Liver (tissue), 8 donors: ENCODE measurements at regions not wholly inside any gene's neighbourhood (a gene's known extent, or its start where the extent isn't known, plus 50 kb on each side); places are given as distances from the start of the nearest gene placed in this dataset.
"Not testable (repeated sequence)": the region's sequence is repeated elsewhere in the genome, so short reads cannot be mapped to it uniquely, and the experiment has no call there.

Experiments
- DNase-seq: peaks from one replicate; pipeline ENCODE4 v3.0.0-alpha.2; 2017; ENCODE audit warnings: low spot score
- H3K27ac ChIP-seq, 2 donors: one replicate each; pipeline ENCODE4 v1.7.0; 2013; ENCODE audit warnings: inconsistent platforms in 2 of 2, low read length in 2 of 2, control low read depth in 1 of 2, low read depth in 1 of 2, mild to moderate bottlenecking in 1 of 2
- H3K27me3 ChIP-seq, 4 donors: one replicate each; pipeline versions ENCODE4 v1.6.1 to v1.7.0; 2013; ENCODE audit warnings: low read length in 3 of 4, inconsistent platforms in 1 of 4, mild to moderate bottlenecking in 1 of 4, moderate library complexity in 1 of 4; ENCODE audit not compliant: control insufficient read depth in 4 of 4, insufficient read depth in 4 of 4
- H3K36me3 ChIP-seq, 4 donors: one replicate each; pipeline versions ENCODE4 v1.6.1 to v1.7.0; 2013; ENCODE audit warnings: low read length in 3 of 4, mild to moderate bottlenecking in 3 of 4, low read depth in 1 of 4, moderate library complexity in 1 of 4; ENCODE audit not compliant: control insufficient read depth in 4 of 4, insufficient read depth in 3 of 4
- H3K4me1 ChIP-seq, 4 donors: one replicate each; pipeline versions ENCODE4 v1.6.1 to v1.7.0; 2013; ENCODE audit warnings: low read length in 3 of 4, mild to moderate bottlenecking in 3 of 4, moderate library complexity in 1 of 4; ENCODE audit not compliant: control insufficient read depth in 4 of 4, insufficient read depth in 4 of 4
- H3K4me3 ChIP-seq, 3 donors: one replicate each; pipeline versions ENCODE4 v1.6.1 to v1.7.0; 2013; ENCODE audit warnings: low read length in 3 of 3, control low read depth in 1 of 3, low read depth in 1 of 3, mild to moderate bottlenecking in 1 of 3
- H3K9ac ChIP-seq, 2 donors: one replicate each; pipeline ENCODE4 v1.7.0; 2013; ENCODE audit warnings: low read length in 2 of 2, mild to moderate bottlenecking in 2 of 2, moderate library complexity in 2 of 2, control low read depth in 1 of 2, low read depth in 1 of 2
- H3K9me3 ChIP-seq, 4 donors: one replicate each; pipeline versions ENCODE4 v1.6.1 to v1.7.0; 2013; ENCODE audit warnings: low read length in 3 of 4; ENCODE audit not compliant: control insufficient read depth in 4 of 4
- EGR1 ChIP-seq, 2 donors: IDR thresholded peaks; 2 replicates each; pipeline ENCODE4 v1.6.1; 2016 to 2018; ENCODE audit warnings: antibody characterized with exemption in 2 of 2, low read depth in 2 of 2
- FOXA1 ChIP-seq: IDR thresholded peaks from 2 replicates; pipeline ENCODE4 v1.6.1; 2016; ENCODE audit warnings: antibody characterized with exemption
- FOXA2 ChIP-seq: IDR thresholded peaks from 2 replicates; pipeline ENCODE4 v1.6.1; 2016; ENCODE audit warnings: antibody characterized with exemption
- GABPA ChIP-seq, 2 donors: IDR thresholded peaks in 1 of 2; conservative IDR thresholded peaks in 1 of 2; 2 replicates each; pipeline ENCODE4 v1.6.1; 2016; ENCODE audit warnings: antibody characterized with exemption in 2 of 2, mild to moderate bottlenecking in 1 of 2, moderate library complexity in 1 of 2
- HNF4A ChIP-seq, 2 donors: conservative IDR thresholded peaks; 2 replicates each; pipeline ENCODE4 v1.6.1; 2016; ENCODE audit warnings: antibody characterized with exemption in 2 of 2, mild to moderate bottlenecking in 2 of 2
- JUND ChIP-seq, 2 donors: IDR thresholded peaks; 2 replicates each; pipeline ENCODE4 v1.6.1; 2016; ENCODE audit warnings: antibody characterized with exemption in 2 of 2
- RAD21 ChIP-seq, 2 donors: IDR thresholded peaks; 2 replicates each; pipeline ENCODE4 v1.6.1; 2016; ENCODE audit warnings: antibody characterized with exemption in 2 of 2, mild to moderate bottlenecking in 2 of 2
- SP1 ChIP-seq: IDR thresholded peaks from 2 replicates; pipeline ENCODE4 v1.6.1; 2018; ENCODE audit warnings: antibody characterized with exemption, mild to moderate bottlenecking
- WGBS: extraction: QIAGEN DNeasy Blood & Tissue Kit; methylation state at CpG from one replicate; pipeline ENCODE4 v1.1.7; 2013; 5-methylcytosine and 5-hydroxymethylcytosine counted together
- TF ChIP-seq, protein P1 (sequence below): IDR thresholded peaks from 2 replicates; pipeline ENCODE4 v1.6.1; 2016; ENCODE audit warnings: antibody characterized with exemption
- TF ChIP-seq, protein P2 (sequence below): fragments of 150-350 bp; IDR thresholded peaks from 2 replicates; pipeline ENCODE4 v1.5.1; 2017; ENCODE audit warnings: improper control_type of control experiment, low read depth, low read length; ENCODE audit not compliant: missing input control
- TF ChIP-seq, protein P3 (sequence below): IDR thresholded peaks from 2 replicates; pipeline ENCODE4 v1.6.1; 2016; ENCODE audit warnings: antibody characterized with exemption
- donor health status: healthy.
- donor health status: healthy.
- donor health status: healthy.
- donor health status: healthy.
- donor health status: healthy.

DNA sequence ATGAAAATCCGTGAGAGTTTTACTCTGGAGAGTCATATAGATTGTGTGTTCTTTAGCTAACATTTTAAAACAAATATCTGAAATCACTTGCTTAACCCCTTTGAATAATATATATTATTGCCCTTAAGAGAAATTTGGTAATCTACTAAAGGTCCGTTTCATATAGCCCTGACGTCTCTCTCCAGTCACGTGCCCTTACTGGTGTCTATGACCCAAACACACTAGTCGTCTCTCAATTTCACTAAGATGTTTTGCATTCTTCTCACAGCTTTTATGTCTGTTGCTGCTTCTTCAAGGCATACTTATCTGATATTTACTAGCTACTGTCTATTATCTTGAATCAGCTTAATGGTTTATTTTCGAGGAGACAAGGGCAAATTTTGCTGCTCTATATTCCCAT is 409.9 kb downstream of the KCNJ18 start:
- H3K36me3 ChIP-seq = no peaks in the 10 kb centered on the region
- H3K4me3 ChIP-seq = no peak overlapping the region
- H3K9me3 ChIP-seq = no peaks in the 10 kb centered on the region
- no peaks in the 10 kb centered on the region for H3K4me1 ChIP-seq
- 73% methylated on average over 6 of the region's 6 CpGs for WGBS
- TF ChIP-seq, protein P1, sequence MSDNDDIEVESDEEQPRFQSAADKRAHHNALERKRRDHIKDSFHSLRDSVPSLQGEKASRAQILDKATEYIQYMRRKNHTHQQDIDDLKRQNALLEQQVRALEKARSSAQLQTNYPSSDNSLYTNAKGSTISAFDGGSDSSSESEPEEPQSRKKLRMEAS = no peak
- no peak for DNase-seq
- H3K27ac ChIP-seq = no peak overlapping the region
- H3K27me3 ChIP-seq = no peaks in the 10 kb centered on the region
- H3K9ac ChIP-seq = no peak overlapping the region

DNA sequence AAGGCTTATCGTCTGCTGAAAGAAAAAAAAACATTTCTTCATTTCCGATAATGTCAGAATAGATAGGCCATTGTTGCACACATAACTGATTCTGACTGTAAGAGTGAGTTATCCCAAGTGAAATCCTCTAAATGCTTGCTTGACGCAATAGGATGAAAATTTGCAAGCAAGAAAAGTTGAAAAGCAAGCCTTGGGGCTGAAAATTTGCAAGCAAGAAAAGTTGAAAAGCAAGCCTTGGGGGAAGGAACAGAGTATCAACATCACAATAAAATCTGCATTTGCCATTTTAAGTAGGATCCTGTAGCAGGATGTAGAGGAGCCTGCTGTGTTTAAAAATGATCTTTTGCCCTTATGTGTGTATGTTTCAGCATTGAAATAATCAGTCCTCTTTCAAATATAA is 424.4 kb downstream of the KCNJ18 start:
- not testable (repeated sequence) for H3K4me3 ChIP-seq, H3K9ac ChIP-seq, DNase-seq, H3K27me3 ChIP-seq, H3K4me1 ChIP-seq, H3K9me3 ChIP-seq, H3K27ac ChIP-seq, H3K36me3 ChIP-seq
- WGBS = 31% methylated on average over 3 of the region's 3 CpGs

DNA sequence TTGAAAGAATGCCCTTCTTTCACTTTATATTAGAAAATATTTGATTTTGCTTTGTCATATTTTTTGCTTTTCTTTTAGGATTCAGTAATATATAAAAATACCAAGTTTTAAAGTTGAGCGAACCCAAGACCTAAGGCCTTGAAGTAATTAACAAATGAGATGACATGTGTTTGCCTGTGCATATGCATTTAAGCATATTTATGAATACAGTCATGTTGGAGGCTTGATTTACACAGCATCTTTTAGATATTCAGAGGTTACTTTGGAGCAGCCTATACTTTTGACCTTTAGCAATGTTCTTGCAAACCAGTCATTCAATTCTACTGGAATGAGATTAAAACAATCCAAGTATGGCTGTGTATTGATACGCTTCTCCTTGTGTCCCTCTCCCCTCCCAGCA is 425.1 kb downstream of the KCNJ18 start:
- not testable (repeated sequence) for H3K27ac ChIP-seq, H3K9ac ChIP-seq, H3K36me3 ChIP-seq, DNase-seq, H3K9me3 ChIP-seq, H3K4me3 ChIP-seq, H3K4me1 ChIP-seq, H3K27me3 ChIP-seq
- whole genome bisulfite sequencing = 69% methylated on average over 2 of the region's 2 CpGs

DNA sequence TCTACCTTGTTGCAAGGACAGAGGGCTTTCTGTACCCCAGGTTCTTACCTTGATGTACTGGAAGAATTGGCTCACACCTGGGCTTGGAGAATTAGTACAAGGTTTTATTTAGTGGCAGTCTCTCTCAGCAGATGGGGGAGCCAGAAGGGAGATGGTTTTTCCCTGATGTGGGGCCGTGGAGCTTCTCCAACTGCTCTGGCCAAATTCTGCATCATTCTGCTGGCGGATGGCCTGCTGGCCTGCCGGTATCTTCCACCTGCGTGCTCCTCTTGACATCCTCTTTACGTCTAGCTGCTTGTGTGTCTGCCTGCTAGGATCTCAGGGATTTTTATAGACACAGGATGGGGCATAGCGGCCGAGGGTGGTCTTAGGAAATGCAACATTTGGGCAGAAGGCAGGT is 426.7 kb downstream of the KCNJ18 start:
- H3K27ac ChIP-seq, H3K9me3 ChIP-seq, DNase-seq, H3K36me3 ChIP-seq, H3K4me1 ChIP-seq, H3K9ac ChIP-seq, H3K4me3 ChIP-seq, H3K27me3 ChIP-seq: not testable (repeated sequence)
- 61% methylated on average over 7 of the region's 7 CpGs for WGBS

DNA sequence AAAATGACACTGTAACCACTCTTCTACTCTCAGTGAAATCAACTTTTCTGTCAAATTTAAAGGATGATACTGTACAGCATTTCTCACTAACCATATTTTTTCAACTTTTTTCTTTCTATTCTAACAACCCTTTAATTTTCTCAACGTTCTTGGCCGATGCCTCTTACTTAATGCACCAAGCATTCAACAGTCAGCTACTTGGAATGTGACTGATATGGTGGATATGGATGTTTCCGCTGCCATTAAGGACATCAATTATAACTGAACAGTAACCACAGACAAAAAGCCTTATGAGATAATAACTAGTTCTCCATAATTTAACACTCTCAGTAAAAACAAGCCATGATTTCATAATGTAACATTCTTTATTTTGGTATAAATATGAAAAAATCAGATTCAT is 427.4 kb downstream of the KCNJ18 start:
- not testable (repeated sequence) for H3K9me3 ChIP-seq, H3K27me3 ChIP-seq, H3K9ac ChIP-seq, DNase-seq, H3K4me1 ChIP-seq, H3K27ac ChIP-seq, H3K4me3 ChIP-seq, H3K36me3 ChIP-seq
- 76% methylated on average over 3 of the region's 3 CpGs for WGBS

DNA sequence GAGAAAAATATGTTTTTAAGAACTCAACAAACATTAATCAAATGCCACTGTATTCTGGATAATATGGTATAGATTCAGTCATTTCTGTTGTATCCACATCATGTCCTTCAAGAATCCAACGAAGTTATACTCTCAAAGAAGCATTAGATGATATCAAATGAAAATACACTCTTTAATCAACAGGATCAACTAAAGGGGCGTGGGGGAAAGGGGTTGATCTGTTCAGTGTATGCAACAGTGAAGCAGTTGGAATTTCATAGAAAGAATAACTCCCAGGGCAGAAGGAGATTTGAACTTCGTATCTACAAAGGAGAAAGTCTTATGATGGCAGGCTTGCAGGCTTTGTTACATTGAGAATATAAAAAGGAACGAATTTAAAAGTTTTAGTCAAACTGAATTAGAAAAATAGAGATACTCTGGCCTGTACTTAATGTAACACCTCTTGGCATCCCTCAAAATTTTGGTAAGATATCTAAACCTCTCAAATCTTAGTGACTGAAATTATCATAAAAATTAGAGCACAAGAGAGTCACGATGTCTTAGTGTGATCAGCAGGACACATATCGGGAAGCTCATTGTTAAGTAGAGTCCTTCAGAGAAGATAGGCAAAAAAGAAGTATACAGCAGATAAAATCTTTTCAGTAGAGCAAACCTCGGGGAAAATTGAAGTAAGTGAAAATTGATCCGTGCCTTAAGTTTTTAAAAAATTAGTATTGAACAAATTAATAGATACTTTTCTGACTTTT is 431.4 kb downstream of the KCNJ18 start:
- Histone ChIP-seq H3K27me3 (no peaks in the 10 kb centered on the region), H3K4me1 (no peaks in the 10 kb centered on the region), H3K36me3 (no peaks in the 10 kb centered on the region), H3K4me3 (no peak overlapping the region), H3K9me3 (peaks cover 0 to 4% (median 0%) of the 10 kb centered on the region in 4 donors), H3K27ac (no peak overlapping the region), H3K9ac (no peak overlapping the region)
- no peak for DNase-seq
- 34% methylated on average over 8 of the region's 8 CpGs for WGBS
- TF ChIP-seq EGR1 (IDR thresholded peaks at IDR 0.05; ENCODE audit: low read depth in 2 of 2) (no peak), HNF4A (conservative IDR thresholded peaks at IDR 0.05) (no peak), JUND (IDR thresholded peaks at IDR 0.05) (no peak), RAD21 (IDR thresholded peaks at IDR 0.05) (no peak), FOXA2 (no peak), SP1 (no peak), GABPA (IDR thresholded peaks at IDR 0.05 in 1 of 2, conservative IDR thresholded peaks at IDR 0.05 in 1 of 2) (no peak), FOXA1 (no peak)
- TF ChIP-seq, protein P2, sequence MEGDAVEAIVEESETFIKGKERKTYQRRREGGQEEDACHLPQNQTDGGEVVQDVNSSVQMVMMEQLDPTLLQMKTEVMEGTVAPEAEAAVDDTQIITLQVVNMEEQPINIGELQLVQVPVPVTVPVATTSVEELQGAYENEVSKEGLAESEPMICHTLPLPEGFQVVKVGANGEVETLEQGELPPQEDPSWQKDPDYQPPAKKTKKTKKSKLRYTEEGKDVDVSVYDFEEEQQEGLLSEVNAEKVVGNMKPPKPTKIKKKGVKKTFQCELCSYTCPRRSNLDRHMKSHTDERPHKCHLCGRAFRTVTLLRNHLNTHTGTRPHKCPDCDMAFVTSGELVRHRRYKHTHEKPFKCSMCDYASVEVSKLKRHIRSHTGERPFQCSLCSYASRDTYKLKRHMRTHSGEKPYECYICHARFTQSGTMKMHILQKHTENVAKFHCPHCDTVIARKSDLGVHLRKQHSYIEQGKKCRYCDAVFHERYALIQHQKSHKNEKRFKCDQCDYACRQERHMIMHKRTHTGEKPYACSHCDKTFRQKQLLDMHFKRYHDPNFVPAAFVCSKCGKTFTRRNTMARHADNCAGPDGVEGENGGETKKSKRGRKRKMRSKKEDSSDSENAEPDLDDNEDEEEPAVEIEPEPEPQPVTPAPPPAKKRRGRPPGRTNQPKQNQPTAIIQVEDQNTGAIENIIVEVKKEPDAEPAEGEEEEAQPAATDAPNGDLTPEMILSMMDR = no peak
- TF ChIP-seq, protein P1 = no peak
- TF ChIP-seq, protein P3, sequence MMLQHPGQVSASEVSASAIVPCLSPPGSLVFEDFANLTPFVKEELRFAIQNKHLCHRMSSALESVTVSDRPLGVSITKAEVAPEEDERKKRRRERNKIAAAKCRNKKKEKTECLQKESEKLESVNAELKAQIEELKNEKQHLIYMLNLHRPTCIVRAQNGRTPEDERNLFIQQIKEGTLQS = no peak
